ENCODE measurements at regions not wholly inside any gene's neighbourhood (a gene's known extent, or its start where the extent isn't known, plus 50 kb on each side); places are given as distances from the start of the nearest gene placed in this dataset.

- ATAC-seq = no peak
- Histone ChIP-seq H3K27ac (no peak overlapping the region), H3K27me3 (no peaks in the 10 kb centered on the region), H3K9me3 (no peaks in the 10 kb centered on the region), H3K36me3 (no peaks in the 10 kb centered on the region), H3K4me1 (no peaks in the 10 kb centered on the region), H3K4me3 (no peak overlapping the region)
- DNase-seq = no peak
- WGBS (ENCODE audit: insufficient coverage, low coverage, low lambda C conversion rate, missing lambda C conversion rate) = 65% methylated on average over 5 of the region's 5 CpGs
- TF ChIP-seq, protein P1, sequence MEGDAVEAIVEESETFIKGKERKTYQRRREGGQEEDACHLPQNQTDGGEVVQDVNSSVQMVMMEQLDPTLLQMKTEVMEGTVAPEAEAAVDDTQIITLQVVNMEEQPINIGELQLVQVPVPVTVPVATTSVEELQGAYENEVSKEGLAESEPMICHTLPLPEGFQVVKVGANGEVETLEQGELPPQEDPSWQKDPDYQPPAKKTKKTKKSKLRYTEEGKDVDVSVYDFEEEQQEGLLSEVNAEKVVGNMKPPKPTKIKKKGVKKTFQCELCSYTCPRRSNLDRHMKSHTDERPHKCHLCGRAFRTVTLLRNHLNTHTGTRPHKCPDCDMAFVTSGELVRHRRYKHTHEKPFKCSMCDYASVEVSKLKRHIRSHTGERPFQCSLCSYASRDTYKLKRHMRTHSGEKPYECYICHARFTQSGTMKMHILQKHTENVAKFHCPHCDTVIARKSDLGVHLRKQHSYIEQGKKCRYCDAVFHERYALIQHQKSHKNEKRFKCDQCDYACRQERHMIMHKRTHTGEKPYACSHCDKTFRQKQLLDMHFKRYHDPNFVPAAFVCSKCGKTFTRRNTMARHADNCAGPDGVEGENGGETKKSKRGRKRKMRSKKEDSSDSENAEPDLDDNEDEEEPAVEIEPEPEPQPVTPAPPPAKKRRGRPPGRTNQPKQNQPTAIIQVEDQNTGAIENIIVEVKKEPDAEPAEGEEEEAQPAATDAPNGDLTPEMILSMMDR (IDR thresholded peaks at IDR 0.05) = no peak
- TF ChIP-seq POLR2A (IDR thresholded peaks at IDR 0.05) = no peak
- intact Hi-C loops (cut with DNase I) = no loop called here
These were observed 58.8 kb downstream of the PPP4R3C start for GRCh38 chrX:27404366-27404765.

- no peaks in the 10 kb centered on the region for H3K27me3 ChIP-seq
- H3K4me1 ChIP-seq = no peaks in the 10 kb centered on the region
- no peaks in the 10 kb centered on the region for H3K36me3 ChIP-seq
- no peak overlapping the region for H3K4me3 ChIP-seq
- intact Hi-C loops (cut with DNase I) = no loop called here
- no peak for DNase-seq
- TF ChIP-seq, protein P1 (IDR thresholded peaks at IDR 0.05) = no peak
- H3K27ac ChIP-seq = no peak overlapping the region
- ATAC-seq = no peak
- H3K9me3 ChIP-seq = no peaks in the 10 kb centered on the region
These were observed 64.0 kb downstream of the PPP4R3C start for GRCh38 chrX:27399146-27399456.

DNA sequence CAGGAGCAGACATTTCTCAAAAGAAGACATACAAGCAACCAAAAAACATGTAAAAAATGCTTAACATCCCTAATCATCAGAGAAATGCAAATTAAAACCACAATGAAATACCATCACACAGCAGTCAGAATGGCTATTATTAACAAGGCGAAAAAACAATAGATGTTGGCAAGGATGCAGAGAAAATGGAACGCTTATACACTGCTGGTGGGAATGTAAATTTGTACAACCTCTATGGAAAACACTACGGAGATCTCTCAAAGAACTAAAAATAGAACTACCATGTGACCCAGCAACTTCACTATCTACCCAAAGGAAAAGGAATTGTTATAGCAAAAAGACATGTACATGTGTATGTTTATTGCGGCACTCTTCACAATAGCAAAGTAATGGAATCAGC, 71.5 kb downstream of the PPP4R3C start:
- 79% methylated on average over 4 of the region's 4 CpGs for WGBS (ENCODE audit: insufficient coverage, low coverage, low lambda C conversion rate, missing lambda C conversion rate)
- intact Hi-C loops (cut with DNase I) = no loop called here

GRCh38 chrX:27381419-27381818, 81.7 kb downstream of the PPP4R3C start:
- WGBS (ENCODE audit: insufficient coverage, low coverage, low lambda C conversion rate, missing lambda C conversion rate) = 63% methylated on average over 6 of the region's 11 CpGs
- no peak for TF ChIP-seq POLR2A (IDR thresholded peaks at IDR 0.05)
- TF ChIP-seq, protein P1 (IDR thresholded peaks at IDR 0.05) = no peak
- intact Hi-C loops (cut with DNase I) = no loop called here
- H3K9me3 ChIP-seq = no peaks in the 10 kb centered on the region
- no peaks in the 10 kb centered on the region for H3K27me3 ChIP-seq
- H3K36me3 ChIP-seq = no peaks in the 10 kb centered on the region
- DNase-seq (no peak), ATAC-seq (no peak)
- no peak overlapping the region for H3K27ac ChIP-seq
- no peak overlapping the region for H3K4me3 ChIP-seq
- no peaks in the 10 kb centered on the region for H3K4me1 ChIP-seq

More for the DNA sequence above, 71.5 kb downstream of the PPP4R3C start:
- DNase-seq (no peak), ATAC-seq (no peak)
- TF ChIP-seq, protein P1 (IDR thresholded peaks at IDR 0.05) = no peak
- no peak for TF ChIP-seq POLR2A (IDR thresholded peaks at IDR 0.05)
- Histone ChIP-seq H3K36me3 (no peaks in the 10 kb centered on the region), H3K9me3 (no peaks in the 10 kb centered on the region), H3K4me1 (no peaks in the 10 kb centered on the region), H3K27me3 (peaks cover 0 to 5% of the 10 kb centered on the region in 2 donors), H3K27ac (no peak overlapping the region), H3K4me3 (no peak overlapping the region)

GRCh38 chrX:27380163-27380845, 82.8 kb downstream of the PPP4R3C start:
- ATAC-seq = peak in 3 of 4 donors; percentile 69 to 98 (median 98)
- H3K4me3 ChIP-seq = no peak overlapping the region

More at GRCh38 chrX:27380163-27380845, 82.8 kb downstream of the PPP4R3C start:
- intact Hi-C loops (cut with DNase I) = no loop called here
- no peaks in the 10 kb centered on the region for H3K27me3 ChIP-seq
- H3K27ac ChIP-seq = no peak overlapping the region
- peak in 2 of 3 donors; percentile 75 to 76 for DNase-seq
- H3K9me3 ChIP-seq = no peaks in the 10 kb centered on the region
- H3K36me3 ChIP-seq = no peaks in the 10 kb centered on the region
- H3K4me1 ChIP-seq = no peaks in the 10 kb centered on the region
- TF ChIP-seq, protein P1 (IDR thresholded peaks at IDR 0.05) = no peak
- TF ChIP-seq POLR2A (IDR thresholded peaks at IDR 0.05) = no peak
- WGBS (ENCODE audit: insufficient coverage, low coverage, low lambda C conversion rate, missing lambda C conversion rate) = no CpG with 5 or more reads among the region's 12 CpGs
